Vagina (tissue), 2 donors: ENCODE measurements at regions not wholly inside any gene's neighbourhood (a gene's known extent, or its start where the extent isn't known, plus 50 kb on each side); places are given as distances from the start of the nearest gene placed in this dataset.

Experiments used
- CTCF ChIP-seq, 3 experiments: fragments of 450-650 bp in 2 of 3; fragments of 200-600 bp in 1 of 3; sonication (generic) in 1 of 3; IDR thresholded peaks; one replicate each; pipeline ENCODE4 v1.5.1; 2017 to 2019; ENCODE audit warnings: antibody characterized with exemption in 3 of 3, mild to moderate bottlenecking in 2 of 3, moderate library complexity in 2 of 3
- POLR2A ChIP-seq, 2 donors: fragments of 450-650 bp; IDR thresholded peaks; one replicate each; pipeline ENCODE4 v1.6.1; 2017; ENCODE audit warnings: antibody characterized with exemption in 2 of 2, mild to moderate bottlenecking in 2 of 2, moderate library complexity in 2 of 2

- no peak for TF ChIP-seq CTCF (IDR thresholded peaks at IDR 0.05)
- no peak for TF ChIP-seq POLR2A (IDR thresholded peaks at IDR 0.05)
These were observed 359.0 kb downstream of the SEC23A start for GRCh38 chr14:38743966-38744584.
